ENCODE measurements at regions not wholly inside any gene's neighbourhood (a gene's known extent, or its start where the extent isn't known, plus 50 kb on each side); places are given as distances from the start of the nearest gene placed in this dataset.
"Not testable (repeated sequence)": the region's sequence is repeated elsewhere in the genome, so short reads cannot be mapped to it uniquely, and the experiment has no call there.

DNA sequence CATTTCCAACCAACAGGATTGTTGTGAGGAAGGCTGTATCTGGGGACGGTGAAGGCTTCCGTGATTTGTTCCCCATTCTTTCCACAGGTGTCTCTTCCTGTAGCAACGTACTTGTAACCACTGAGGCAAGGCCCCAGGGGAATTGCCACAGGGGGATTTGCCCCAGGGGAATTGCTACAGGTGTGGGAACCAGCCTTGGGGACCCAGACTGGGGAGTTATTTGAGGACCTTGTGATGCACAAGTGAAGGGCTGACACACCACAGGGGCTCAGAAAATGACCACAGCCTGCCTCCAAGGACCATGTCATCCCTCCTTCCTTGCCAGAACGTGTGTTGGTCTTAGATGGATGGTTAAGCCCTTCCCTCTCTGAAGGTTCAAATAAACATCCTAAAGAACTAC, 131.4 kb upstream of the RGS6 start:
- Mint-ChIP-seq H3K27ac (ENCODE audit: low read depth, unreplicated experiment) (no peak overlapping the region), H3K27me3 (ENCODE audit: insufficient read depth, unreplicated experiment) (no peaks in the 10 kb centered on the region), H3K4me1 (ENCODE audit: insufficient read depth, unreplicated experiment) (peaks cover 13% of the 10 kb centered on the region), H3K4me3 (ENCODE audit: unreplicated experiment) (no peak overlapping the region), H3K9me3 (ENCODE audit: unreplicated experiment) (no peaks in the 10 kb centered on the region), H3K36me3 (ENCODE audit: insufficient read depth, unreplicated experiment) (no peaks in the 10 kb centered on the region)
- TF ChIP-seq, protein P1, sequence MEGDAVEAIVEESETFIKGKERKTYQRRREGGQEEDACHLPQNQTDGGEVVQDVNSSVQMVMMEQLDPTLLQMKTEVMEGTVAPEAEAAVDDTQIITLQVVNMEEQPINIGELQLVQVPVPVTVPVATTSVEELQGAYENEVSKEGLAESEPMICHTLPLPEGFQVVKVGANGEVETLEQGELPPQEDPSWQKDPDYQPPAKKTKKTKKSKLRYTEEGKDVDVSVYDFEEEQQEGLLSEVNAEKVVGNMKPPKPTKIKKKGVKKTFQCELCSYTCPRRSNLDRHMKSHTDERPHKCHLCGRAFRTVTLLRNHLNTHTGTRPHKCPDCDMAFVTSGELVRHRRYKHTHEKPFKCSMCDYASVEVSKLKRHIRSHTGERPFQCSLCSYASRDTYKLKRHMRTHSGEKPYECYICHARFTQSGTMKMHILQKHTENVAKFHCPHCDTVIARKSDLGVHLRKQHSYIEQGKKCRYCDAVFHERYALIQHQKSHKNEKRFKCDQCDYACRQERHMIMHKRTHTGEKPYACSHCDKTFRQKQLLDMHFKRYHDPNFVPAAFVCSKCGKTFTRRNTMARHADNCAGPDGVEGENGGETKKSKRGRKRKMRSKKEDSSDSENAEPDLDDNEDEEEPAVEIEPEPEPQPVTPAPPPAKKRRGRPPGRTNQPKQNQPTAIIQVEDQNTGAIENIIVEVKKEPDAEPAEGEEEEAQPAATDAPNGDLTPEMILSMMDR (IDR thresholded peaks at IDR 0.05; ENCODE audit: unreplicated experiment): no peak
- CTCF ChIA-PET: no interaction called here
- DNase-seq (ENCODE audit: unreplicated experiment): no peak
- POLR2A ChIA-PET: interaction anchor here (0.6 kb wide), 1 partner anchor 221 kb away, joined by 3 read pairs; no protein-coding TSS in a partner anchor
- intact Hi-C loops (cut with micrococcal nuclease): no loop called here
- no TSS peak for BruUV-seq (replicated peaks)

DNA sequence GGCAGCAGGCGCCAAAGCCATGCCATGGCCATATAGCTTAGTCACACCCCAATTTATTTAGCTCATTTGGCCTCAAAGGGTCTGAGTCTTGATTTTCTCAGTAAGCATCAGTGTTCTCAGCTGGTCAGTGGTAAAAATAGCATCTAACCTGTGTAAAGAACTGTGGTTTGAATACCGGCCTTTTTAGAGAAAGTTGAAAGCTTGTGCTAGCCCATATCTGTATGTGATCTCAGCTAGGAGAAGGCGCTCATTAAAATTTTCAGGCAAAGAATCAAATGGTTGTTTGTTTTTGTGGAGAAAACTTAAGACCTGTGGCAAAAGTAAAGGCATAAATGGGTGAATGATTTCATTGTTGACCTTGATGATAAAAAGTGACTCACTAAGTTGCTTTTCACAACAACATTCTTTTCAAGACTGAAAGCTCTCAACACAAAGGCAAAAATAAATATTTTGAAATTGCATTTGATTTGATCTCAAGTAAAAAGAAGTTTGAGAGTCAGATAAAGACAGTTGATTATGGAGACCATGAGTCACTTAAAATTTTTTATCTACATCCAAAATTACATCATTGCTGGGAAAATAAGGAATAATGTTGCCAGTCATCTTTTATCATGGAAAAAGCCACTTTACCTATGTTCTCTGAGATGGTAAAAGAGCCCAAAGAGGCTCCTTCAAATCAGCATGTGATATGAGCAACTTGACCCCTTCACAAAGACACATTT, 128.5 kb upstream of the RGS6 start:
- no TSS peak for BruUV-seq (replicated peaks)
- Mint-ChIP-seq H3K4me1 (ENCODE audit: insufficient read depth, unreplicated experiment) (peaks cover 13% of the 10 kb centered on the region), H3K27ac (ENCODE audit: low read depth, unreplicated experiment) (peak overlapping the region; percentile 11), H3K9me3 (ENCODE audit: unreplicated experiment) (no peaks in the 10 kb centered on the region), H3K27me3 (ENCODE audit: insufficient read depth, unreplicated experiment) (peaks cover 17% of the 10 kb centered on the region), H3K4me3 (ENCODE audit: unreplicated experiment) (no peak overlapping the region), H3K36me3 (ENCODE audit: insufficient read depth, unreplicated experiment) (no peaks in the 10 kb centered on the region)
- DNase-seq (ENCODE audit: unreplicated experiment): peak; percentile 55
- TF ChIP-seq, protein P1 (IDR thresholded peaks at IDR 0.05; ENCODE audit: unreplicated experiment): no peak
- intact Hi-C loops (cut with micrococcal nuclease): no loop called here
- ChIA-PET POLR2A (interaction anchor here (0.7 kb wide), 1 partner anchor 150 kb away, joined by 3 read pairs; no protein-coding TSS in a partner anchor), CTCF (interaction anchor here (1.0 kb wide), 1 partner anchor 700 kb away, joined by 4 read pairs; no protein-coding TSS in a partner anchor)

DNA sequence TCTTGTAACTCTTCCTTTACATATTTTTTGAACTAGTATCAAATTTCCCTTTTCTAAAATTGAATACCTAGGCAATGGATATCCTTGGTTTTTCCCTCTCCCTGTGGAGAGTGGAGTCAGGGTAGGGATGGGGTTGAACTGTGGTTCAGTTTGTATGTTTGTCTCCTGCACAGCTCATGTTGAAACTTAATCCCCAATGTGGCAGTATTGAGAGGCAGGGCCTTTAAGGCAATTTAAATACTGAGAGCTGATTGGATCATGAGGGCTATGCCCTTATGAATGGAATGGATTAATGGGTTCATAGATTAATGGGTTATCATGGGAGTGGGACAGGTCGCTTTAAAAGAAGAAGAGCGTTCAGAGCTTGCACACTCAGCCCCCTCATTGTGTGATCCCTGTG, 127.2 kb upstream of the RGS6 start:
- peaks cover 22% of the 10 kb centered on the region for H3K27me3 Mint-ChIP-seq (ENCODE audit: insufficient read depth, unreplicated experiment)
- no peaks in the 10 kb centered on the region for H3K9me3 Mint-ChIP-seq (ENCODE audit: unreplicated experiment)
- ChIA-PET POLR2A (interaction anchor here (0.6 kb wide), 1 partner anchor 10 kb away, joined by 5 read pairs; no protein-coding TSS in a partner anchor), CTCF (interaction anchor here (0.9 to 1.0 kb wide), 2 partner anchors 11 to 18 kb away, joined by 3 read pairs; no protein-coding TSS in a partner anchor)
- BruUV-seq (replicated peaks): no TSS peak
- no peak overlapping the region for H3K27ac Mint-ChIP-seq (ENCODE audit: low read depth, unreplicated experiment)
- TF ChIP-seq, protein P1 (IDR thresholded peaks at IDR 0.05; ENCODE audit: unreplicated experiment): no peak
- H3K36me3 Mint-ChIP-seq (ENCODE audit: insufficient read depth, unreplicated experiment): no peaks in the 10 kb centered on the region
- no peak for DNase-seq (ENCODE audit: unreplicated experiment)
- H3K4me1 Mint-ChIP-seq (ENCODE audit: insufficient read depth, unreplicated experiment): peaks cover 13% of the 10 kb centered on the region
- intact Hi-C loops (cut with micrococcal nuclease): no loop called here
- no peak overlapping the region for H3K4me3 Mint-ChIP-seq (ENCODE audit: unreplicated experiment)

DNA sequence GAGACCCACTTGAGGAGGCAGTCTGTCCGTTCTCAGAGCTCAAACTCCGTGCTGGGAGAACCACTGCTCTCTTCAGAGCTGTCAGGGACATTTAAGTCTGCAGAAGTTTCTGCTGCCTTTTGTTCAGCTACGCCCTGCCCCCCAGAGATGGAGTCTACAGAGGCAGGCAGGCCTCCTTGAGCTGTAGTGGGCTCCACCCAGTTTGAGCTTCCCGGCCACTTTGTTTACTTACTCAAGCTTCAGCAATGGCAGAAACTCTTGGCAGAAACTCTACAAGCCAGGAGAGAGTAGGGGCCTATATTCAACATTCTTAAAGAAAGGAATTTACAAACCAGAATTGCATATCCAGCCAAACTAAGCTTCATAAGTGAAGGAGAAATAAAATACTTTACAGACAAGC, 125.2 kb upstream of the RGS6 start:
- DNase-seq (ENCODE audit: unreplicated experiment); H3K27ac Mint-ChIP-seq (ENCODE audit: low read depth, unreplicated experiment); intact Hi-C loops (cut with micrococcal nuclease); POLR2A ChIA-PET; BruUV-seq (replicated peaks); H3K4me3 Mint-ChIP-seq (ENCODE audit: unreplicated experiment); H3K9me3 Mint-ChIP-seq (ENCODE audit: unreplicated experiment); H3K36me3 Mint-ChIP-seq (ENCODE audit: insufficient read depth, unreplicated experiment); CTCF ChIA-PET: not testable (repeated sequence)
- Mint-ChIP-seq H3K27me3 (ENCODE audit: insufficient read depth, unreplicated experiment) (peaks cover 26% of the 10 kb centered on the region), H3K4me1 (ENCODE audit: insufficient read depth, unreplicated experiment) (peaks cover 13% of the 10 kb centered on the region)

DNA sequence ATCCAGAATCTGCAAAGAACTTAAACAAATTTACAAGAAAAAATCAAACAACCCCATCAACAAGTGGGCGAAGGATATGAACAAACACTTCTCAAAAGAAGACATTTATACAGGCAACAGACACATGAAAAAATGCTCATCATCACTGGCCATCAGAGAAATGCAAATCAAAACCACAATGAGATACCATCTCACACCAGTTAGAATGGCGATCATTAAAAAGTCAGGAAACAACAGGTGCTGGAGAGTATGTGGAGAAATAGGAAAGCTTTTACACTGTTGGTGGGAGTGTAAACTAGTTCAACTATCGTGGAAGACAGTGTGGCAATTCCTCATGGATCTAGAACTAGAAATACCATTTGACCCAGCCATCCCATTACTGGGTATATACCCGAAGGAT, 121.4 kb upstream of the RGS6 start:
- H3K4me1 Mint-ChIP-seq (ENCODE audit: insufficient read depth, unreplicated experiment); H3K36me3 Mint-ChIP-seq (ENCODE audit: insufficient read depth, unreplicated experiment); BruUV-seq (replicated peaks); H3K27ac Mint-ChIP-seq (ENCODE audit: low read depth, unreplicated experiment); POLR2A ChIA-PET; H3K4me3 Mint-ChIP-seq (ENCODE audit: unreplicated experiment); CTCF ChIA-PET; H3K9me3 Mint-ChIP-seq (ENCODE audit: unreplicated experiment); intact Hi-C loops (cut with micrococcal nuclease); DNase-seq (ENCODE audit: unreplicated experiment): not testable (repeated sequence)
- H3K27me3 Mint-ChIP-seq (ENCODE audit: insufficient read depth, unreplicated experiment): peaks cover 34% of the 10 kb centered on the region

Data from MCF 10A (cell line).